GM23248 (cell line): ENCODE measurements at regions not wholly inside any gene's neighbourhood (a gene's known extent, or its start where the extent isn't known, plus 50 kb on each side); places are given as distances from the start of the nearest gene placed in this dataset.

ENCODE experiments used
- DNase-seq: peaks from one replicate; pipeline ENCODE4 v3.0.0-alpha.2; 2015
- H2AFZ ChIP-seq: fragments of 200-600 bp; sonication (generic); 2 replicates; pipeline ENCODE4 v1.6.1; 2016; ENCODE audit warnings: antibody characterized with exemption
- H3F3A ChIP-seq: fragments of 200-600 bp; sonication (generic); 2 replicates; pipeline ENCODE4 v1.6.1; 2016; ENCODE audit warnings: mild to moderate bottlenecking, antibody characterized with exemption, mixed run types; ENCODE audit not compliant: insufficient read depth
- H3K27ac ChIP-seq: fragments of 200-600 bp; sonication (generic); 2 replicates; pipeline ENCODE4 v1.5.1; 2016; ENCODE audit warnings: mild to moderate bottlenecking
- H3K27me3 ChIP-seq: fragments of 200-600 bp; sonication (generic); replicated peaks from 2 replicates; pipeline ENCODE4 v1.6.1; 2016; ENCODE audit warnings: mild to moderate bottlenecking; ENCODE audit not compliant: insufficient read depth
- H3K36me3 ChIP-seq: fragments of 200-600 bp; sonication (generic); 2 replicates; pipeline ENCODE4 v1.6.1; 2016; ENCODE audit warnings: low read depth, mild to moderate bottlenecking
- H3K4me1 ChIP-seq: fragments of 200-600 bp; sonication (generic); 2 replicates; pipeline ENCODE4 v1.6.1; 2016; ENCODE audit warnings: mild to moderate bottlenecking; ENCODE audit not compliant: insufficient read depth
- H3K4me2 ChIP-seq: fragments of 200-600 bp; sonication (generic); one replicate; pipeline ENCODE4 v1.6.1; 2016; ENCODE audit warnings: mild to moderate bottlenecking; ENCODE audit not compliant: unreplicated experiment
- H3K4me3 ChIP-seq: fragments of 200-600 bp; sonication (generic); 2 replicates; pipeline ENCODE4 v1.5.1; 2016; ENCODE audit warnings: mild to moderate bottlenecking
- H3K79me2 ChIP-seq: fragments of 200-600 bp; sonication (generic); 2 replicates; pipeline ENCODE4 v1.6.1; 2016; ENCODE audit warnings: mild to moderate bottlenecking; ENCODE audit not compliant: insufficient read depth
- H3K9ac ChIP-seq: fragments of 200-600 bp; sonication (generic); 2 replicates; pipeline ENCODE4 v1.6.1; 2016; ENCODE audit warnings: mild to moderate bottlenecking
- H3K9me2 ChIP-seq: fragments of 200-600 bp; sonication (generic); 2 replicates; pipeline ENCODE4 v1.6.1; 2016; ENCODE audit warnings: mixed run types, mild to moderate bottlenecking, moderate library complexity; ENCODE audit not compliant: insufficient read depth
- H3K9me3 ChIP-seq: fragments of 200-600 bp; sonication (generic); one replicate; pipeline ENCODE4 v1.6.1; 2017; ENCODE audit warnings: low read depth
- H4K20me1 ChIP-seq: fragments of 200-600 bp; sonication (generic); 2 replicates; pipeline ENCODE4 v1.6.0; 2016; ENCODE audit not compliant: insufficient read depth
- EZH2 ChIP-seq: fragments of 200-600 bp; sonication (generic); IDR thresholded peaks from 2 replicates; pipeline ENCODE4 v1.6.1; 2018; ENCODE audit warnings: antibody characterized with exemption, mild to moderate bottlenecking; ENCODE audit not compliant: insufficient read depth, poor library complexity, severe bottlenecking
- EZH2phosphoT487 ChIP-seq: fragments of 200-600 bp; sonication (generic); IDR thresholded peaks from 2 replicates; pipeline ENCODE4 v1.6.1; 2018; ENCODE audit warnings: antibody characterized with exemption, moderate library complexity, mild to moderate bottlenecking, low read depth; ENCODE audit not compliant: insufficient read depth
- WGBS, 2 experiments: methylation state at CpG; one replicate each; pipeline ENCODE4 v1.1.6; 2015 to 2017; ENCODE audit warnings: low lambda C conversion rate in 2 of 2, low coverage in 1 of 2; ENCODE audit errors: missing lambda C conversion rate in 2 of 2; 5-methylcytosine and 5-hydroxymethylcytosine counted together
- in situ Hi-C: fragments of 300-500 bp; cut with MboI; formaldehyde crosslinking; loops from 2 replicates; pipeline ENCODE4 v1.15.0; 2020

GRCh38 chr5:160485364-160485969, 63.8 kb downstream of the PTTG1 start:
- Histone ChIP-seq H3K79me2 (no peaks in the 10 kb centered on the region), H3K4me1 (peaks cover 7% of the 10 kb centered on the region), H3K9ac (no peak overlapping the region), H3K9me2 (no peaks in the 10 kb centered on the region), H3K27ac (no peak overlapping the region), H3K27me3 (no peaks in the 10 kb centered on the region), H3K4me3 (no peak overlapping the region), H2AFZ (no peak overlapping the region), H3K9me3 (no peaks in the 10 kb centered on the region), H3K36me3 (no peaks in the 10 kb centered on the region), H3K4me2 (no peak overlapping the region), H4K20me1 (no peaks in the 10 kb centered on the region), H3F3A (peaks cover 5% of the 10 kb centered on the region; the same call in 1 of the 2 replicates)
- in situ Hi-C loops = no loop called here
- WGBS, 2 experiments = 66 to 77% methylated on average over 5 of the region's 5 CpGs
- TF ChIP-seq EZH2phosphoT487 (no peak), EZH2 (no peak)
- DNase-seq = no peak

- H3K9ac ChIP-seq = no peak overlapping the region
- no peak overlapping the region for H3K4me2 ChIP-seq
- no peaks in the 10 kb centered on the region for H3K9me2 ChIP-seq
- H2AFZ ChIP-seq = no peak overlapping the region
- TF ChIP-seq EZH2 (no peak), EZH2phosphoT487 (no peak)
- no peaks in the 10 kb centered on the region for H3K4me1 ChIP-seq
- WGBS, 2 experiments = 98 to 99% methylated on average over 7 of the region's 7 CpGs
- no peaks in the 10 kb centered on the region for H3F3A ChIP-seq
- H3K27me3 ChIP-seq = no peaks in the 10 kb centered on the region
- H3K36me3 ChIP-seq = no peaks in the 10 kb centered on the region
- no peak overlapping the region for H3K27ac ChIP-seq
- no peaks in the 10 kb centered on the region for H3K79me2 ChIP-seq
- no peaks in the 10 kb centered on the region for H3K9me3 ChIP-seq
- H4K20me1 ChIP-seq = no peaks in the 10 kb centered on the region
- no peak overlapping the region for H3K4me3 ChIP-seq
- in situ Hi-C loops = no loop called here
- no peak for DNase-seq
Measured at GRCh38 chr5:160486573-160486972, 64.9 kb downstream of the PTTG1 start.

- in situ Hi-C loops = no loop called here
- H2AFZ ChIP-seq = no peak overlapping the region
- no peak overlapping the region for H3K27ac ChIP-seq
- WGBS, 2 experiments = 74% methylated on average over 6 of the region's 6 CpGs
- no peak overlapping the region for H3K9ac ChIP-seq
- no peaks in the 10 kb centered on the region for H3K79me2 ChIP-seq
- no peaks in the 10 kb centered on the region for H3K9me3 ChIP-seq
- TF ChIP-seq EZH2phosphoT487 = no peak
- no peak for TF ChIP-seq EZH2
- H3K4me2 ChIP-seq = no peak overlapping the region
- H3K9me2 ChIP-seq = no peaks in the 10 kb centered on the region
- no peak for DNase-seq
- H3K27me3 ChIP-seq = no peaks in the 10 kb centered on the region
- no peaks in the 10 kb centered on the region for H3F3A ChIP-seq
- no peak overlapping the region for H3K4me3 ChIP-seq
- H3K36me3 ChIP-seq = no peaks in the 10 kb centered on the region
- H3K4me1 ChIP-seq = peaks cover 5% of the 10 kb centered on the region
- no peaks in the 10 kb centered on the region for H4K20me1 ChIP-seq
Measured at GRCh38 chr5:160488394-160489325, 67.0 kb downstream of the PTTG1 start.

GRCh38 chr5:160491438-160491837, 69.8 kb downstream of the PTTG1 start:
- no peaks in the 10 kb centered on the region for H3K27me3 ChIP-seq
- peaks cover 5% of the 10 kb centered on the region for H3K4me1 ChIP-seq
- H3K4me2 ChIP-seq = no peak overlapping the region
- H2AFZ ChIP-seq = no peak overlapping the region
- H4K20me1 ChIP-seq = no peaks in the 10 kb centered on the region
- no peaks in the 10 kb centered on the region for H3K9me2 ChIP-seq
- H3K79me2 ChIP-seq = no peaks in the 10 kb centered on the region
- H3F3A ChIP-seq = no peaks in the 10 kb centered on the region
- no peak overlapping the region for H3K9ac ChIP-seq
- in situ Hi-C loops = no loop called here
- TF ChIP-seq EZH2phosphoT487 (no peak), EZH2 (no peak)
- no peak overlapping the region for H3K27ac ChIP-seq
- no peaks in the 10 kb centered on the region for H3K9me3 ChIP-seq
- H3K36me3 ChIP-seq = no peaks in the 10 kb centered on the region
- H3K4me3 ChIP-seq = no peak overlapping the region
- no peak for DNase-seq
- 93 to 96% methylated on average over 1 of the region's 1 CpG for WGBS, 2 experiments
